A549 (cell line): ENCODE measurements at regions not wholly inside any gene's neighbourhood (a gene's known extent, or its start where the extent isn't known, plus 50 kb on each side); places are given as distances from the start of the nearest gene placed in this dataset.

ENCODE experiments used
- CEBPB ChIP-seq, 2 experiments: fragments of >200 bp in 1 of 2; sonication (Bioruptor Twin) in 1 of 2; formaldehyde crosslinking in 1 of 2; IDR thresholded peaks; 2 replicates each; pipeline ENCODE4 v1.6.1; 2012 to 2016
- EP300 ChIP-seq, 2 experiments: fragments of >200 bp; sonication (Bioruptor Twin); formaldehyde crosslinking; IDR thresholded peaks; 2 replicates in 1 of 2; 3 replicates in 1 of 2; pipeline ENCODE4 v1.6.1; 2016 to 2017
- HEYL ChIP-seq: fragments of 250-450 bp; sonication (Bioruptor Pico); IDR thresholded peaks from 2 replicates; pipeline ENCODE4 v1.8.0; 2021; ENCODE audit warnings: mild to moderate bottlenecking, moderate library complexity
- HOXA7 ChIP-seq: fragments of 250-450 bp; sonication (Bioruptor Pico); IDR thresholded peaks from 2 replicates; pipeline ENCODE4 v1.5.0; 2020; ENCODE audit warnings: mild to moderate bottlenecking, moderate library complexity
- KDM5A ChIP-seq: fragments of 200-600 bp; sonication (generic); IDR thresholded peaks from 2 replicates; pipeline ENCODE4 v1.6.1; 2016; ENCODE audit warnings: antibody characterized with exemption, mild to moderate bottlenecking
- MAZ ChIP-seq: fragments of 150-350 bp; IDR thresholded peaks from 2 replicates; pipeline ENCODE4 v1.6.1; 2014; ENCODE audit warnings: antibody characterized with exemption, low read depth, low read length, borderline replicate concordance
- NR3C1 ChIP-seq: fragments of >200 bp; sonication (Bioruptor Twin); formaldehyde crosslinking; IDR thresholded peaks from 3 replicates; pipeline ENCODE4 v1.6.1; 2017
- POLR2A ChIP-seq: IDR thresholded peaks from 2 replicates; pipeline ENCODE4 v1.6.1; 2012; ENCODE audit warnings: mild to moderate bottlenecking, low read length
- RCOR1 ChIP-seq: fragments of 150-350 bp; IDR thresholded peaks from 2 replicates; pipeline ENCODE4 v1.6.1; 2014; ENCODE audit warnings: antibody characterized with exemption, low read length, low read depth
- TF ChIP-seq, protein P1 (sequence below): fragments of >200 bp; sonication (Bioruptor Twin); formaldehyde crosslinking; IDR thresholded peaks from 3 replicates; pipeline ENCODE4 v1.5.1; 2016
- TF ChIP-seq, protein P2 (sequence below): IDR thresholded peaks from 2 replicates; pipeline ENCODE4 v1.6.1; 2012
- TF ChIP-seq, protein P3 (sequence below): fragments of 200-600 bp; sonication (generic); IDR thresholded peaks from 2 replicates; pipeline ENCODE4 v1.6.1; 2016; ENCODE audit warnings: antibody characterized with exemption, mild to moderate bottlenecking, moderate library complexity
- TF ChIP-seq, protein P4 (sequence below): fragments of 150-350 bp; IDR thresholded peaks from 2 replicates; pipeline ENCODE4 v1.6.1; 2014; ENCODE audit warnings: low read depth, mild to moderate bottlenecking, low read length
- TF ChIP-seq, protein P5 (sequence below): fragments of 250-450 bp; sonication (Bioruptor Pico); IDR thresholded peaks from 2 replicates; pipeline ENCODE4 v1.5.0; 2021; ENCODE audit warnings: mild to moderate bottlenecking, moderate library complexity, borderline replicate concordance

DNA sequence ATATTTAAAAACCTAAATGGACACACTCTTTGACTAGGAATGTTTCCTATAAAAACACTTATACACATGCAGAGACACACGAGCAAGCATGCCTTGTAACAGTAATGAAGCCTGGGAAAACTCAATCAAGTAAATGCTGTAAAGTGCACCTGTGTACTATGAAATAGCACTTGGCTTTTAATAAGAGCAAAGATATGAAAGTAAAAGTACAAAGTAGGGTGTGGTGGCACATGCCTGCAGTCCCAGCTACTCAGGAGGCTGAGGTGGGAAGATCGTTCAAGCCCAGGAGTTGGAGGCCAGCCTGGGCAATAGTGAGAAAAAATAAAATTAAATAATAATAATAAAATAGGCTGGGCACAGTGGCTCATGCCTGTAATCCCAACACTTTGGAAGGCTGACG is 166.9 kb upstream of the GRK3 start:
- no peak for TF ChIP-seq EP300 (IDR thresholded peaks at IDR 0.05)
- TF ChIP-seq RCOR1, result no peak
- TF ChIP-seq MAZ, result no peak
- TF ChIP-seq, protein P1, sequence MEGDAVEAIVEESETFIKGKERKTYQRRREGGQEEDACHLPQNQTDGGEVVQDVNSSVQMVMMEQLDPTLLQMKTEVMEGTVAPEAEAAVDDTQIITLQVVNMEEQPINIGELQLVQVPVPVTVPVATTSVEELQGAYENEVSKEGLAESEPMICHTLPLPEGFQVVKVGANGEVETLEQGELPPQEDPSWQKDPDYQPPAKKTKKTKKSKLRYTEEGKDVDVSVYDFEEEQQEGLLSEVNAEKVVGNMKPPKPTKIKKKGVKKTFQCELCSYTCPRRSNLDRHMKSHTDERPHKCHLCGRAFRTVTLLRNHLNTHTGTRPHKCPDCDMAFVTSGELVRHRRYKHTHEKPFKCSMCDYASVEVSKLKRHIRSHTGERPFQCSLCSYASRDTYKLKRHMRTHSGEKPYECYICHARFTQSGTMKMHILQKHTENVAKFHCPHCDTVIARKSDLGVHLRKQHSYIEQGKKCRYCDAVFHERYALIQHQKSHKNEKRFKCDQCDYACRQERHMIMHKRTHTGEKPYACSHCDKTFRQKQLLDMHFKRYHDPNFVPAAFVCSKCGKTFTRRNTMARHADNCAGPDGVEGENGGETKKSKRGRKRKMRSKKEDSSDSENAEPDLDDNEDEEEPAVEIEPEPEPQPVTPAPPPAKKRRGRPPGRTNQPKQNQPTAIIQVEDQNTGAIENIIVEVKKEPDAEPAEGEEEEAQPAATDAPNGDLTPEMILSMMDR, result no peak
- TF ChIP-seq, protein P2, sequence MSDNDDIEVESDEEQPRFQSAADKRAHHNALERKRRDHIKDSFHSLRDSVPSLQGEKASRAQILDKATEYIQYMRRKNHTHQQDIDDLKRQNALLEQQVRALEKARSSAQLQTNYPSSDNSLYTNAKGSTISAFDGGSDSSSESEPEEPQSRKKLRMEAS, result no peak
- TF ChIP-seq, protein P3, sequence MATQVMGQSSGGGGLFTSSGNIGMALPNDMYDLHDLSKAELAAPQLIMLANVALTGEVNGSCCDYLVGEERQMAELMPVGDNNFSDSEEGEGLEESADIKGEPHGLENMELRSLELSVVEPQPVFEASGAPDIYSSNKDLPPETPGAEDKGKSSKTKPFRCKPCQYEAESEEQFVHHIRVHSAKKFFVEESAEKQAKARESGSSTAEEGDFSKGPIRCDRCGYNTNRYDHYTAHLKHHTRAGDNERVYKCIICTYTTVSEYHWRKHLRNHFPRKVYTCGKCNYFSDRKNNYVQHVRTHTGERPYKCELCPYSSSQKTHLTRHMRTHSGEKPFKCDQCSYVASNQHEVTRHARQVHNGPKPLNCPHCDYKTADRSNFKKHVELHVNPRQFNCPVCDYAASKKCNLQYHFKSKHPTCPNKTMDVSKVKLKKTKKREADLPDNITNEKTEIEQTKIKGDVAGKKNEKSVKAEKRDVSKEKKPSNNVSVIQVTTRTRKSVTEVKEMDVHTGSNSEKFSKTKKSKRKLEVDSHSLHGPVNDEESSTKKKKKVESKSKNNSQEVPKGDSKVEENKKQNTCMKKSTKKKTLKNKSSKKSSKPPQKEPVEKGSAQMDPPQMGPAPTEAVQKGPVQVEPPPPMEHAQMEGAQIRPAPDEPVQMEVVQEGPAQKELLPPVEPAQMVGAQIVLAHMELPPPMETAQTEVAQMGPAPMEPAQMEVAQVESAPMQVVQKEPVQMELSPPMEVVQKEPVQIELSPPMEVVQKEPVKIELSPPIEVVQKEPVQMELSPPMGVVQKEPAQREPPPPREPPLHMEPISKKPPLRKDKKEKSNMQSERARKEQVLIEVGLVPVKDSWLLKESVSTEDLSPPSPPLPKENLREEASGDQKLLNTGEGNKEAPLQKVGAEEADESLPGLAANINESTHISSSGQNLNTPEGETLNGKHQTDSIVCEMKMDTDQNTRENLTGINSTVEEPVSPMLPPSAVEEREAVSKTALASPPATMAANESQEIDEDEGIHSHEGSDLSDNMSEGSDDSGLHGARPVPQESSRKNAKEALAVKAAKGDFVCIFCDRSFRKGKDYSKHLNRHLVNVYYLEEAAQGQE, result no peak
- TF ChIP-seq POLR2A, result no peak
- TF ChIP-seq, protein P4, sequence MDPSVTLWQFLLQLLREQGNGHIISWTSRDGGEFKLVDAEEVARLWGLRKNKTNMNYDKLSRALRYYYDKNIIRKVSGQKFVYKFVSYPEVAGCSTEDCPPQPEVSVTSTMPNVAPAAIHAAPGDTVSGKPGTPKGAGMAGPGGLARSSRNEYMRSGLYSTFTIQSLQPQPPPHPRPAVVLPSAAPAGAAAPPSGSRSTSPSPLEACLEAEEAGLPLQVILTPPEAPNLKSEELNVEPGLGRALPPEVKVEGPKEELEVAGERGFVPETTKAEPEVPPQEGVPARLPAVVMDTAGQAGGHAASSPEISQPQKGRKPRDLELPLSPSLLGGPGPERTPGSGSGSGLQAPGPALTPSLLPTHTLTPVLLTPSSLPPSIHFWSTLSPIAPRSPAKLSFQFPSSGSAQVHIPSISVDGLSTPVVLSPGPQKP, result no peak
- TF ChIP-seq, protein P5, sequence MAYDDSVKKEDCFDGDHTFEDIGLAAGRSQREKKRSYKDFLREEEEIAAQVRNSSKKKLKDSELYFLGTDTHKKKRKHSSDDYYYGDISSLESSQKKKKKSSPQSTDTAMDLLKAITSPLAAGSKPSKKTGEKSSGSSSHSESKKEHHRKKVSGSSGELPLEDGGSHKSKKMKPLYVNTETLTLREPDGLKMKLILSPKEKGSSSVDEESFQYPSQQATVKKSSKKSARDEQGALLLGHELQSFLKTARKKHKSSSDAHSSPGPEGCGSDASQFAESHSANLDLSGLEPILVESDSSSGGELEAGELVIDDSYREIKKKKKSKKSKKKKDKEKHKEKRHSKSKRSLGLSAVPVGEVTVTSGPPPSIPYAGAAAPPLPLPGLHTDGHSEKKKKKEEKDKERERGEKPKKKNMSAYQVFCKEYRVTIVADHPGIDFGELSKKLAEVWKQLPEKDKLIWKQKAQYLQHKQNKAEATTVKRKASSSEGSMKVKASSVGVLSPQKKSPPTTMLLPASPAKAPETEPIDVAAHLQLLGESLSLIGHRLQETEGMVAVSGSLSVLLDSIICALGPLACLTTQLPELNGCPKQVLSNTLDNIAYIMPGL (CRISPR knock-in tag), result no peak
- TF ChIP-seq HEYL, result no peak
- no peak for TF ChIP-seq CEBPB (IDR thresholded peaks at IDR 0.05)
- TF ChIP-seq NR3C1, result no peak
- no peak for TF ChIP-seq KDM5A
- no peak for TF ChIP-seq HOXA7 (CRISPR knock-in tag)
